Fibroblast of lung (primary cell): ENCODE measurements at regions not wholly inside any gene's neighbourhood (a gene's known extent, or its start where the extent isn't known, plus 50 kb on each side); places are given as distances from the start of the nearest gene placed in this dataset.

Experiments used
- CTCF ChIP-seq, 2 donors: IDR thresholded peaks in 1 of 2; conservative IDR thresholded peaks in 1 of 2; 1 replicate in 1 of 2; 2 replicates in 1 of 2; pipeline ENCODE4 v1.5.1; 2011 to 2012; ENCODE audit warnings: low read length in 2 of 2, control low read depth in 1 of 2, inconsistent platforms in 1 of 2, low read depth in 1 of 2, mild to moderate bottlenecking in 1 of 2
- EZH2 ChIP-seq: IDR thresholded peaks from 2 replicates; pipeline ENCODE4 v1.5.1; 2012; ENCODE audit warnings: low read length, control low read depth, mild to moderate bottlenecking; ENCODE audit errors: missing control alignments

- TF ChIP-seq CTCF (conservative IDR thresholded peaks at IDR 0.05 in 1 of 2, IDR thresholded peaks at IDR 0.05 in 1 of 2; ENCODE audit: low read depth in 1 of 2, low read length in 2 of 2) (no peak), EZH2 (no peak)
These were observed 100.9 kb upstream of the PKP2 start for GRCh38 chr12:32997471-32997870.
